NCI-H187 treated with DMSO at 0.1 percent for 48 hours (cell line): ENCODE measurements at regions not wholly inside any gene's neighbourhood (a gene's known extent, or its start where the extent isn't known, plus 50 kb on each side); places are given as distances from the start of the nearest gene placed in this dataset.

Experiments used
- DNase-seq: peaks from one replicate; lab custom pipeline; 2025; lab: John Stamatoyannopoulos, UW

GRCh38 chr4:123841447-123842121 is 445.0 kb downstream of the SPRY1 start:
- no peak for DNase-seq

GRCh38 chr4:123843137-123843536 is 446.5 kb downstream of the SPRY1 start:
- no peak for DNase-seq

- DNase-seq = no peak
Observed at GRCh38 chr4:123844374-123844773, 447.8 kb downstream of the SPRY1 start.

- DNase-seq = no peak
Observed at GRCh38 chr4:123846092-123846491, 449.5 kb downstream of the SPRY1 start.

- no peak for DNase-seq
Observed at GRCh38 chr4:123846561-123846960, 450.0 kb downstream of the SPRY1 start.

GRCh38 chr4:123848606-123849005 is 452.0 kb downstream of the SPRY1 start:
- no peak for DNase-seq

GRCh38 chr4:123849495-123849894 is 452.9 kb downstream of the SPRY1 start:
- no peak for DNase-seq

GRCh38 chr4:123851521-123851920 is 454.9 kb downstream of the SPRY1 start:
- no peak for DNase-seq

- no peak for DNase-seq
Observed at GRCh38 chr4:123853651-123854050, 457.1 kb downstream of the SPRY1 start.

- no peak for DNase-seq
Observed at GRCh38 chr4:123856689-123857545, 460.3 kb downstream of the SPRY1 start.

GRCh38 chr4:123858465-123858864 is 461.9 kb downstream of the SPRY1 start:
- DNase-seq = no peak

GRCh38 chr4:123862812-123863211 is 466.2 kb downstream of the SPRY1 start:
- DNase-seq = no peak

GRCh38 chr4:123866796-123867195 is 470.2 kb downstream of the SPRY1 start:
- no peak for DNase-seq

GRCh38 chr4:123867910-123868587 is 471.5 kb downstream of the SPRY1 start:
- DNase-seq = no peak

- DNase-seq = no peak
Observed at GRCh38 chr4:123869286-123870215, 473.0 kb downstream of the SPRY1 start.

GRCh38 chr4:123870216-123870876 is 473.8 kb downstream of the SPRY1 start:
- DNase-seq = no peak

GRCh38 chr4:123871341-123871740 is 474.7 kb downstream of the SPRY1 start:
- no peak for DNase-seq

GRCh38 chr4:123874063-123874462 is 477.5 kb downstream of the SPRY1 start:
- DNase-seq = no peak

- DNase-seq = no peak
Observed at GRCh38 chr4:123876143-123876542, 479.5 kb downstream of the SPRY1 start.

- no peak for DNase-seq
Observed at GRCh38 chr4:123876671-123877101, 480.1 kb downstream of the SPRY1 start.

GRCh38 chr4:123877551-123877950 is 481.0 kb downstream of the SPRY1 start:
- no peak for DNase-seq
